ENCODE measurements at regions not wholly inside any gene's neighbourhood (a gene's known extent, or its start where the extent isn't known, plus 50 kb on each side); places are given as distances from the start of the nearest gene placed in this dataset.

- TF ChIP-seq POLR2A (IDR thresholded peaks at IDR 0.05; ENCODE audit: low read depth, low read length) (no peak), TAF1 (IDR thresholded peaks at IDR 0.05; ENCODE audit: borderline replicate concordance, low read depth, low read length) (no peak), POLR2AphosphoS5 (IDR thresholded peaks at IDR 0.05; ENCODE audit: low read depth, low read length) (no peak)
These were observed 966.6 kb upstream of the SEL1L start for GRCh38 chr14:82500222-82500621.
